MM.1S (cell line): ENCODE measurements at regions not wholly inside any gene's neighbourhood (a gene's known extent, or its start where the extent isn't known, plus 50 kb on each side); places are given as distances from the start of the nearest gene placed in this dataset.

Experiments used
- DNase-seq: peaks from one replicate; pipeline ENCODE4 v3.0.0-alpha.2; 2015
- H2AFZ ChIP-seq: fragments of 300-600 bp; sonication (generic); 2 replicates; pipeline ENCODE4 v1.6.0; 2016; ENCODE audit warnings: antibody characterized with exemption, low read length
- H3F3A ChIP-seq: fragments of 300-600 bp; sonication (generic); 2 replicates; pipeline ENCODE4 v1.6.1; 2016; ENCODE audit warnings: mild to moderate bottlenecking, antibody characterized with exemption, low read length, moderate library complexity, mixed read lengths; ENCODE audit not compliant: insufficient read depth
- H3K27ac ChIP-seq: fragments of 300-600 bp; sonication (generic); 2 replicates; pipeline ENCODE4 v1.5.1; 2016; ENCODE audit warnings: mild to moderate bottlenecking, low read length
- H3K27me3 ChIP-seq: fragments of 300-600 bp; sonication (generic); replicated peaks from 2 replicates; pipeline ENCODE4 v1.6.0; 2016; ENCODE audit warnings: low read length; ENCODE audit not compliant: insufficient read depth
- H3K36me3 ChIP-seq: fragments of 300-600 bp; sonication (generic); replicated peaks from 2 replicates; pipeline ENCODE4 v1.6.1; 2016; ENCODE audit warnings: mild to moderate bottlenecking, low read length, mixed read lengths; ENCODE audit not compliant: insufficient read depth
- H3K4me1 ChIP-seq: fragments of 300-600 bp; sonication (generic); 2 replicates; pipeline ENCODE4 v1.6.1; 2016; ENCODE audit warnings: low read length, mixed read lengths
- H3K4me2 ChIP-seq: fragments of 300-600 bp; sonication (generic); 2 replicates; pipeline ENCODE4 v1.6.0; 2016; ENCODE audit warnings: low read depth, low read length
- H3K4me3 ChIP-seq: fragments of 300-600 bp; sonication (generic); 2 replicates; pipeline ENCODE4 v1.5.1; 2016; ENCODE audit warnings: low read length, mixed read lengths
- H3K79me2 ChIP-seq: fragments of 300-600 bp; sonication (generic); 2 replicates; pipeline ENCODE4 v1.6.1; 2016; ENCODE audit warnings: mixed run types, low read length, mixed read lengths
- H3K9ac ChIP-seq: fragments of 300-600 bp; sonication (generic); 2 replicates; pipeline ENCODE4 v1.6.1; 2016; ENCODE audit warnings: low read length, mixed read lengths
- H3K9me2 ChIP-seq: fragments of 300-600 bp; sonication (generic); replicated peaks from 2 replicates; pipeline ENCODE4 v1.6.1; 2016; ENCODE audit warnings: mild to moderate bottlenecking, low read length, mixed read lengths; ENCODE audit not compliant: insufficient read depth
- H3K9me3 ChIP-seq: fragments of 300-600 bp; sonication (generic); replicated peaks from 2 replicates; pipeline ENCODE4 v1.6.1; 2016; ENCODE audit warnings: mild to moderate bottlenecking, low read length, mixed read lengths; ENCODE audit not compliant: insufficient read depth
- H4K20me1 ChIP-seq: fragments of 300-600 bp; sonication (generic); 2 replicates; pipeline ENCODE4 v1.6.1; 2016; ENCODE audit warnings: mild to moderate bottlenecking, low read length, moderate library complexity, mixed read lengths; ENCODE audit not compliant: insufficient read depth
- CTCF ChIP-seq: fragments of 300-600 bp; sonication (generic); IDR thresholded peaks from 2 replicates; pipeline ENCODE4 v1.5.1; 2016; ENCODE audit warnings: antibody characterized with exemption, low read length, mixed read lengths
- EZH2 ChIP-seq: fragments of 300-600 bp; sonication (generic); optimal IDR thresholded peaks from 2 replicates; pipeline ENCODE3; 2017; ENCODE audit warnings: low read depth, mild to moderate bottlenecking, antibody characterized with exemption, low read length, mixed read lengths
- EZH2phosphoT487 ChIP-seq: fragments of 300-600 bp; sonication (generic); IDR thresholded peaks from 2 replicates; pipeline ENCODE4 v1.6.1; 2018; ENCODE audit warnings: antibody characterized with exemption, low read length

GRCh38 chr18:39527465-39527864 is 1961.9 kb upstream of the CELF4 start:
- no peaks in the 10 kb centered on the region for H3F3A ChIP-seq
- H3K4me2 ChIP-seq: no peak overlapping the region
- H3K4me1 ChIP-seq: no peaks in the 10 kb centered on the region
- H3K27ac ChIP-seq: no peak overlapping the region
- H3K27me3 ChIP-seq: no peaks in the 10 kb centered on the region
- DNase-seq: no peak
- H3K79me2 ChIP-seq: no peaks in the 10 kb centered on the region
- no peaks in the 10 kb centered on the region for H4K20me1 ChIP-seq
- no peak for TF ChIP-seq EZH2phosphoT487
- no peak for TF ChIP-seq CTCF
- H3K36me3 ChIP-seq: no peaks in the 10 kb centered on the region
- no peak overlapping the region for H3K9ac ChIP-seq
- no peak overlapping the region for H2AFZ ChIP-seq
- no peaks in the 10 kb centered on the region for H3K9me3 ChIP-seq
- H3K4me3 ChIP-seq: no peak overlapping the region
- H3K9me2 ChIP-seq: no peaks in the 10 kb centered on the region

- H3K27me3 ChIP-seq: no peaks in the 10 kb centered on the region
- no peak overlapping the region for H3K4me2 ChIP-seq
- no peaks in the 10 kb centered on the region for H3K79me2 ChIP-seq
- TF ChIP-seq EZH2 (no peak), EZH2phosphoT487 (no peak), CTCF (no peak)
- H3K4me1 ChIP-seq: no peaks in the 10 kb centered on the region
- no peak overlapping the region for H3K27ac ChIP-seq
- no peak overlapping the region for H3K9ac ChIP-seq
- no peaks in the 10 kb centered on the region for H3K9me2 ChIP-seq
- no peaks in the 10 kb centered on the region for H3F3A ChIP-seq
- H3K4me3 ChIP-seq: no peak overlapping the region
- H3K9me3 ChIP-seq: no peaks in the 10 kb centered on the region
- no peaks in the 10 kb centered on the region for H4K20me1 ChIP-seq
- H2AFZ ChIP-seq: no peak overlapping the region
- no peaks in the 10 kb centered on the region for H3K36me3 ChIP-seq
- DNase-seq: no peak
Observed at GRCh38 chr18:39524370-39524769, 1958.8 kb upstream of the CELF4 start.

- no peak for DNase-seq
- Histone ChIP-seq H3K9me2 (no peaks in the 10 kb centered on the region), H3K4me1 (no peaks in the 10 kb centered on the region), H3F3A (no peaks in the 10 kb centered on the region), H3K27me3 (no peaks in the 10 kb centered on the region), H3K36me3 (no peaks in the 10 kb centered on the region), H4K20me1 (no peaks in the 10 kb centered on the region), H2AFZ (no peak overlapping the region), H3K9ac (no peak overlapping the region), H3K4me3 (no peak overlapping the region), H3K4me2 (no peak overlapping the region), H3K9me3 (no peaks in the 10 kb centered on the region), H3K79me2 (no peaks in the 10 kb centered on the region), H3K27ac (no peak overlapping the region)
- TF ChIP-seq CTCF (no peak), EZH2phosphoT487 (no peak), EZH2 (no peak)
Observed at GRCh38 chr18:39523281-39523680, 1957.7 kb upstream of the CELF4 start.

- Histone ChIP-seq H3K4me3 (no peak overlapping the region), H3K9me3 (no peaks in the 10 kb centered on the region), H3K36me3 (no peaks in the 10 kb centered on the region), H4K20me1 (no peaks in the 10 kb centered on the region), H3K27me3 (no peaks in the 10 kb centered on the region), H3K79me2 (no peaks in the 10 kb centered on the region), H3K4me2 (no peak overlapping the region), H3K9me2 (no peaks in the 10 kb centered on the region), H2AFZ (no peak overlapping the region), H3K4me1 (no peaks in the 10 kb centered on the region), H3F3A (no peaks in the 10 kb centered on the region), H3K27ac (no peak overlapping the region), H3K9ac (no peak overlapping the region)
- DNase-seq: no peak
- TF ChIP-seq CTCF (no peak), EZH2 (no peak), EZH2phosphoT487 (no peak)
Observed at GRCh38 chr18:39521164-39521563, 1955.6 kb upstream of the CELF4 start.
